DMS 273 (cell line): ENCODE measurements at regions not wholly inside any gene's neighbourhood (a gene's known extent, or its start where the extent isn't known, plus 50 kb on each side); places are given as distances from the start of the nearest gene placed in this dataset.
"Not testable (repeated sequence)": the region's sequence is repeated elsewhere in the genome, so short reads cannot be mapped to it uniquely, and the experiment has no call there.

Experiments
- DNase-seq: peaks from one replicate; lab custom pipeline; 2025; ENCODE audit not compliant: unreplicated experiment; lab: John Stamatoyannopoulos, UW

GRCh38 chr3:6622712-6623111, 238.2 kb upstream of the GRM7 start:
- no peak for DNase-seq

- DNase-seq: no peak
These were observed 229.5 kb upstream of the GRM7 start for GRCh38 chr3:6631376-6631775.

GRCh38 chr3:6640907-6641306, 220.0 kb upstream of the GRM7 start:
- no peak for DNase-seq

GRCh38 chr3:6644070-6644929, 216.6 kb upstream of the GRM7 start:
- DNase-seq: peak; percentile 1

GRCh38 chr3:6654670-6655069, 206.2 kb upstream of the GRM7 start:
- DNase-seq: no peak

- no peak for DNase-seq
These were observed 205.6 kb upstream of the GRM7 start for GRCh38 chr3:6655275-6655674.

GRCh38 chr3:6657591-6657990, 203.3 kb upstream of the GRM7 start:
- no peak for DNase-seq

GRCh38 chr3:6667354-6667753, 193.6 kb upstream of the GRM7 start:
- DNase-seq: no peak

GRCh38 chr3:6671363-6671762, 189.6 kb upstream of the GRM7 start:
- DNase-seq: no peak

GRCh38 chr3:6679510-6679909, 181.4 kb upstream of the GRM7 start:
- DNase-seq: no peak

- no peak for DNase-seq
These were observed 180.7 kb upstream of the GRM7 start for GRCh38 chr3:6680119-6680806.

- DNase-seq: no peak
These were observed 163.6 kb upstream of the GRM7 start for GRCh38 chr3:6697285-6697684.

- DNase-seq: no peak
These were observed 163.2 kb upstream of the GRM7 start for GRCh38 chr3:6697722-6698121.

- not testable (repeated sequence) for DNase-seq
These were observed 156.1 kb upstream of the GRM7 start for GRCh38 chr3:6704817-6705216.

- DNase-seq: no peak
These were observed 154.1 kb upstream of the GRM7 start for GRCh38 chr3:6706777-6707176.

- no peak for DNase-seq
These were observed 151.7 kb upstream of the GRM7 start for GRCh38 chr3:6709178-6709577.

- DNase-seq: no peak
These were observed 146.0 kb upstream of the GRM7 start for GRCh38 chr3:6714962-6715361.

- DNase-seq: no peak
These were observed 144.5 kb upstream of the GRM7 start for GRCh38 chr3:6716420-6716819.

- no peak for DNase-seq
These were observed 143.6 kb upstream of the GRM7 start for GRCh38 chr3:6717026-6717943.

GRCh38 chr3:6719999-6720398, 140.9 kb upstream of the GRM7 start:
- DNase-seq: no peak

GRCh38 chr3:6721491-6721890, 139.4 kb upstream of the GRM7 start:
- DNase-seq: no peak
